ENCODE measurements at regions not wholly inside any gene's neighbourhood (a gene's known extent, or its start where the extent isn't known, plus 50 kb on each side); places are given as distances from the start of the nearest gene placed in this dataset.
A peak's percentile ranks its signal among the peaks of the same experiment; 100 is the strongest.

DNA sequence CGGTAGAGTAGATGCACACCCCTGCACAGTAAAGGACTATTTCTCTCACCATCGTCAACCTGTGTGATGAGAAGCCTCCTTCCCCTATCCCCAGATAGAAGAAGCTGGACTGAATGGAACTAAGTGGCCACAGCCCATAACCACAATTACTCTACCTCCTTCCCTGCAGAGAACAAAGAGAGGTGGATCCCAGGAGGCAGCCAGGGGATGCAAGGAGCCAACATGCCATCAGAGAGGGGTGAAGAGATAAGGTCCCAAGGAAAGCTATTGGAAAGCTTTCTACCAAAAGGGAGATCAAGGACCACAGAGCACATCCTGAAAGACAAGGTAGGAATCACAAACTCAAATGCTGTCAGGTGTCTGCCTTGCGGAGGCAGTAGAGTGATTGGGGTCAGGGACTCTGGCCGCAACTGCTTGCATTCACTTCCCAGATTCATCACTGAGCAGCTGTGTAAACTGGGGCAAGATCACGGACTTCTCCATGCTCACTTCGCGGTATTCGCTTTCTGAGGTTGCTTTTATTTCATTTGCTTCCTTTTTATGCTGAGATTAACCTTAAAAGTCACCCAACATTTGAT lies 81.6 kb upstream of the MYO3A start:
- no peak for DNase-seq (ENCODE audit: low read depth in 2 of 2)
- Histone ChIP-seq H3K79me2 (ENCODE audit: control insufficient read depth, insufficient read depth, low read length) (no peaks in the 10 kb centered on the region), H4K20me1 (ENCODE audit: control insufficient read depth, extremely low read depth, insufficient read depth, low read length) (no peaks in the 10 kb centered on the region), H3K27ac (ENCODE audit: insufficient read depth, low read length) (no peak overlapping the region), H2AFZ (ENCODE audit: low read length) (no peak overlapping the region), H3K27me3 (ENCODE audit: control insufficient read depth, insufficient read depth, low read length) (no peaks in the 10 kb centered on the region), H3K4me2 (ENCODE audit: extremely low read depth, insufficient read depth, low read length) (no peak overlapping the region), H3K9me3 (ENCODE audit: control insufficient read depth, insufficient read depth, low read depth, low read length) (no peaks in the 10 kb centered on the region), H3K36me3 (ENCODE audit: control insufficient read depth, insufficient read depth, low read length) (no peaks in the 10 kb centered on the region), H3K4me1 (ENCODE audit: control insufficient read depth, extremely low read depth, insufficient read depth, low read length) (no peaks in the 10 kb centered on the region), H3K4me3 (replicated peaks in 1 of 4; ENCODE audit: control extremely low read depth in 1 of 4, insufficient read depth in 1 of 4, low read depth in 3 of 4, low read length in 4 of 4) (no peak overlapping the region), H3K9ac (ENCODE audit: insufficient read depth, low read length) (no peak overlapping the region)
- TF ChIP-seq, protein P1, sequence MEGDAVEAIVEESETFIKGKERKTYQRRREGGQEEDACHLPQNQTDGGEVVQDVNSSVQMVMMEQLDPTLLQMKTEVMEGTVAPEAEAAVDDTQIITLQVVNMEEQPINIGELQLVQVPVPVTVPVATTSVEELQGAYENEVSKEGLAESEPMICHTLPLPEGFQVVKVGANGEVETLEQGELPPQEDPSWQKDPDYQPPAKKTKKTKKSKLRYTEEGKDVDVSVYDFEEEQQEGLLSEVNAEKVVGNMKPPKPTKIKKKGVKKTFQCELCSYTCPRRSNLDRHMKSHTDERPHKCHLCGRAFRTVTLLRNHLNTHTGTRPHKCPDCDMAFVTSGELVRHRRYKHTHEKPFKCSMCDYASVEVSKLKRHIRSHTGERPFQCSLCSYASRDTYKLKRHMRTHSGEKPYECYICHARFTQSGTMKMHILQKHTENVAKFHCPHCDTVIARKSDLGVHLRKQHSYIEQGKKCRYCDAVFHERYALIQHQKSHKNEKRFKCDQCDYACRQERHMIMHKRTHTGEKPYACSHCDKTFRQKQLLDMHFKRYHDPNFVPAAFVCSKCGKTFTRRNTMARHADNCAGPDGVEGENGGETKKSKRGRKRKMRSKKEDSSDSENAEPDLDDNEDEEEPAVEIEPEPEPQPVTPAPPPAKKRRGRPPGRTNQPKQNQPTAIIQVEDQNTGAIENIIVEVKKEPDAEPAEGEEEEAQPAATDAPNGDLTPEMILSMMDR (conservative IDR thresholded peaks at IDR 0.05 in 1 of 2, IDR thresholded peaks at IDR 0.05 in 1 of 2; ENCODE audit: low read depth in 1 of 2, low read length in 2 of 2), result no peak
- no peak for TF ChIP-seq EZH2 (IDR thresholded peaks at IDR 0.05; ENCODE audit: low read length, missing control alignments)

DNA sequence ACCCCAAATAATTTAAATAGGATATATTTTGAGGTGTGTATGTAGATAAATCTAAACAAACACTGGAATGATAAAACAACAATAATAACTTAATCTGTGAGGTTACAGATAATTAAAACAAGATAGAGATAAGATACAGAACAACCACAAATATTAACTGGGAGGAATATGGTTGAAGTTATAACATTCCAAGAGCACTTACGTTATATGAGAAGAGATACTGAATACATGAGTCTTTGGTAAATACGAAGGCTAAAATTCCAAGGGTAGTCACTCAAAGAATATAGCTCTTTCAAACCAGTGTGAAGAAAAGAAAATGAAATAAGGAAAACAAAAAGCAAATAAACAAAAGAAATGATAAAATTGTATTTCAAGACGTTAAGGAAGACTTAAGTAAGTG lies 76.0 kb upstream of the MYO3A start:
- H4K20me1 ChIP-seq (ENCODE audit: control insufficient read depth, extremely low read depth, insufficient read depth, low read length), result no peaks in the 10 kb centered on the region
- no peak overlapping the region for H3K4me2 ChIP-seq (ENCODE audit: extremely low read depth, insufficient read depth, low read length)
- no peak overlapping the region for H3K27ac ChIP-seq (ENCODE audit: insufficient read depth, low read length)
- no peak overlapping the region for H2AFZ ChIP-seq (ENCODE audit: low read length)
- H3K79me2 ChIP-seq (ENCODE audit: control insufficient read depth, insufficient read depth, low read length), result no peaks in the 10 kb centered on the region
- no peaks in the 10 kb centered on the region for H3K9me3 ChIP-seq (ENCODE audit: control insufficient read depth, insufficient read depth, low read depth, low read length)
- H3K9ac ChIP-seq (ENCODE audit: insufficient read depth, low read length), result no peak overlapping the region
- no peaks in the 10 kb centered on the region for H3K36me3 ChIP-seq (ENCODE audit: control insufficient read depth, insufficient read depth, low read length)
- no peaks in the 10 kb centered on the region for H3K4me1 ChIP-seq (ENCODE audit: control insufficient read depth, extremely low read depth, insufficient read depth, low read length)
- TF ChIP-seq EZH2 (IDR thresholded peaks at IDR 0.05; ENCODE audit: low read length, missing control alignments), result no peak
- no peaks in the 10 kb centered on the region for H3K27me3 ChIP-seq (ENCODE audit: control insufficient read depth, insufficient read depth, low read length)
- peak in 1 of 2 donors; percentile 17 for DNase-seq (ENCODE audit: low read depth in 2 of 2)
- no peak overlapping the region for H3K4me3 ChIP-seq (replicated peaks in 1 of 4; ENCODE audit: control extremely low read depth in 1 of 4, insufficient read depth in 1 of 4, low read depth in 3 of 4, low read length in 4 of 4)

DNA sequence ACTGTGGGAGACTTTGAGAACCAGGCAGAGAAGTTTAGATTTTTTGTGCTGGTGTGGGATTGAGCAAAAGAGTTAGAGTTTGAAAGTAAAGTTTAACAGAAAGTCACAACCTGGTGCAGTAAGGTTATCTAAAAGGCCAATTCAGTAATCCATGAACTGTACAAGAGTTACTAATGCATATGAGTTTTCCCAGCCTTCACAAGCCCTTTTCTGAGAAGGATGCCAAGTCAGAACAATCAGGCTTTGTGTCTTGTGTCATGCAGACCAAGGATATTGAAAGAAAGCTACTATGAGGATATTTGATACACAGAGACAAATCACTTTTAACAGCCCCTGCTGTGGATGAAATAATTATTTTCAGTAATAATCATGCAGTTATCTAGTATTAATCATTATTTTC lies 68.8 kb upstream of the MYO3A start:
- Histone ChIP-seq H3K4me1 (ENCODE audit: control insufficient read depth, extremely low read depth, insufficient read depth, low read length) (no peaks in the 10 kb centered on the region), H3K4me3 (replicated peaks in 1 of 4; ENCODE audit: control extremely low read depth in 1 of 4, insufficient read depth in 1 of 4, low read depth in 3 of 4, low read length in 4 of 4) (no peak overlapping the region), H3K9me3 (ENCODE audit: control insufficient read depth, insufficient read depth, low read depth, low read length) (no peaks in the 10 kb centered on the region), H3K36me3 (ENCODE audit: control insufficient read depth, insufficient read depth, low read length) (no peaks in the 10 kb centered on the region), H3K9ac (ENCODE audit: insufficient read depth, low read length) (no peak overlapping the region), H3K27me3 (ENCODE audit: control insufficient read depth, insufficient read depth, low read length) (no peaks in the 10 kb centered on the region), H3K27ac (ENCODE audit: insufficient read depth, low read length) (no peak overlapping the region), H3K79me2 (ENCODE audit: control insufficient read depth, insufficient read depth, low read length) (no peaks in the 10 kb centered on the region), H3K4me2 (ENCODE audit: extremely low read depth, insufficient read depth, low read length) (no peak overlapping the region), H4K20me1 (ENCODE audit: control insufficient read depth, extremely low read depth, insufficient read depth, low read length) (no peaks in the 10 kb centered on the region), H2AFZ (ENCODE audit: low read length) (no peak overlapping the region)
- DNase-seq (ENCODE audit: low read depth in 2 of 2), result no peak
- TF ChIP-seq, protein P1 (conservative IDR thresholded peaks at IDR 0.05 in 1 of 2, IDR thresholded peaks at IDR 0.05 in 1 of 2; ENCODE audit: low read depth in 1 of 2, low read length in 2 of 2), result no peak
- no peak for TF ChIP-seq EZH2 (IDR thresholded peaks at IDR 0.05; ENCODE audit: low read length, missing control alignments)

Measured in fibroblast of lung (primary cell).